ENCODE measurements at regions not wholly inside any gene's neighbourhood (a gene's known extent, or its start where the extent isn't known, plus 50 kb on each side); places are given as distances from the start of the nearest gene placed in this dataset.

DNA sequence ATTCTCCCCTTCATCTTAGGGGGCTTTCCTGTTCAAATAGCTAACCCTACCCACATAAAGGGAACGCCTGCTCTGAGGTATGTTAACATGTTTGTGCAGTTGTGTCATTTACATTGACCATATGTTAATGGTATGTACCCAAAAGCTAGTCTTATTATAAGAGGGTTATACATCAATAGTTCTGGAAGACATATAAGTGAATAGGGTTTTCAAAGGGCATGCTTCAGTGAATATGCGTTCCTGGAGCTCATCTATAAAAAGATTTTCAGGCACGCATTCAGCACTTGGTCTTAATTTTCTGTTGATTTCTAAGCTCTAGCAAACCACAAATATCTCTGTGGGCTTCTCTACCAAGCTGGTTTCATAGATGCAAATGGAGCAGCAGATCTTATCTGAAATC, 766.1 kb downstream of the IRX1 start:
- Mint-ChIP-seq H3K27ac (no peak overlapping the region), H3K4me1 (no peaks in the 10 kb centered on the region), H3K4me3 (no peak overlapping the region), H3K9me3 (peaks cover 11% of the 10 kb centered on the region), H3K27me3 (no peaks in the 10 kb centered on the region), H3K36me3 (ENCODE audit: low read depth) (no peaks in the 10 kb centered on the region)
- ChIA-PET CTCF (no interaction called here), POLR2A (no interaction called here)
- DNase-seq = no peak

- no peak overlapping the region for H3K27ac Mint-ChIP-seq
- H3K36me3 Mint-ChIP-seq (ENCODE audit: low read depth) = no peaks in the 10 kb centered on the region
- no peak overlapping the region for H3K4me3 Mint-ChIP-seq
- DNase-seq = no peak
- H3K4me1 Mint-ChIP-seq = no peaks in the 10 kb centered on the region
- CTCF ChIA-PET = no interaction called here
- H3K27me3 Mint-ChIP-seq = no peaks in the 10 kb centered on the region
- H3K9me3 Mint-ChIP-seq = peaks cover 11% of the 10 kb centered on the region
- POLR2A ChIA-PET = no interaction called here
These were observed 766.8 kb downstream of the IRX1 start for GRCh38 chr5:4362411-4362810.

GRCh38 chr5:4363045-4363444, 767.4 kb downstream of the IRX1 start:
- POLR2A ChIA-PET = no interaction called here
- DNase-seq = no peak
- CTCF ChIA-PET = no interaction called here
- no peak overlapping the region for H3K4me3 Mint-ChIP-seq
- H3K27ac Mint-ChIP-seq = no peak overlapping the region
- H3K36me3 Mint-ChIP-seq (ENCODE audit: low read depth) = no peaks in the 10 kb centered on the region
- no peaks in the 10 kb centered on the region for H3K4me1 Mint-ChIP-seq
- H3K9me3 Mint-ChIP-seq = peaks cover 11% of the 10 kb centered on the region
- H3K27me3 Mint-ChIP-seq = no peaks in the 10 kb centered on the region

GRCh38 chr5:4366628-4367027, 771.0 kb downstream of the IRX1 start:
- Mint-ChIP-seq H3K27me3 (no peaks in the 10 kb centered on the region), H3K27ac (no peak overlapping the region), H3K36me3 (ENCODE audit: low read depth) (no peaks in the 10 kb centered on the region), H3K9me3 (peaks cover 4% of the 10 kb centered on the region), H3K4me3 (no peak overlapping the region), H3K4me1 (no peaks in the 10 kb centered on the region)
- no peak for DNase-seq
- CTCF ChIA-PET = no interaction called here
- POLR2A ChIA-PET = no interaction called here

DNA sequence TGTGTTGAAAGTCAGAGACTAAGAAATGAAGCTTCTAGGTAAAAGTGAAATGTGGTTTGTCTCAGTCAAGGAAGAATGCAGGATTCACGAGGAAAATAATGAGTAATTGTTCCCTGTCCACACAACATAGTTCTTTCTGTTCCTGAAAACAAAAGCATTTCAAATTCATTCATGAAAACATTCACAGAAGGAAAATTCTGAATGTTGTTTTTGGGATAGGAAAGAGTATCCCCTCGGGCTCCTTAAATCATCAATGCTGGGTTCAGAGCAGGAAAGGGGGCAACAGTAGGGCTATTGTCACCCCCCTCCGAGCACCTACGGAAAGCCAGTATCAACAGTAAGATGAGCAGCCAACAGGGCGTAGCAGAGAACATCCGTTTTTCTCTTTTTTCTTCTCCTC, 769.9 kb upstream of the ADAMTS16 start:
- H3K27ac Mint-ChIP-seq = no peak overlapping the region
- no peak overlapping the region for H3K4me3 Mint-ChIP-seq
- ChIA-PET CTCF (no interaction called here), POLR2A (no interaction called here)
- H3K27me3 Mint-ChIP-seq = no peaks in the 10 kb centered on the region
- H3K36me3 Mint-ChIP-seq (ENCODE audit: low read depth) = no peaks in the 10 kb centered on the region
- H3K9me3 Mint-ChIP-seq = peaks cover 6% of the 10 kb centered on the region
- no peak for DNase-seq
- H3K4me1 Mint-ChIP-seq = no peaks in the 10 kb centered on the region

DNA sequence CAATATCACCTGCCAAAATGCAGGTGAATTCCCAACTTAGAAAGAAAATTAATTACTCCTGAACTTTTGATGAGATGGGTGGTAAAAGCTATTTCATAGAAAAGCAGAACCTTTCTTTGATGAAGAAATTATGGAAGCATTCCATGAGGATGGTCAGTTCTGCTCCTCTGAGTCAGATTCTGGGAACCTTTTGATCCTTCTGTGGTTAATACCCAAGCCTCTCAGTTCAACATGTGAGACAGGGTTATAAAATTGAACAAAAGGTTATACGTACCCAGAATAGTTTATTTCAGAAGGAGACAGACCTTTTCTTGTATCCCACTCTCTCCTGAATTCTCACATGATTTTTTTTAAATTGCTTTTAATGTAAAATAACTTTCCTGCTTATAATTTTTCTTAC, 767.6 kb upstream of the ADAMTS16 start:
- Mint-ChIP-seq H3K9me3 (peaks cover 11% of the 10 kb centered on the region), H3K36me3 (ENCODE audit: low read depth) (no peaks in the 10 kb centered on the region), H3K4me3 (no peak overlapping the region), H3K27me3 (no peaks in the 10 kb centered on the region), H3K4me1 (no peaks in the 10 kb centered on the region), H3K27ac (no peak overlapping the region)
- DNase-seq = no peak
- ChIA-PET POLR2A (no interaction called here), CTCF (no interaction called here)

DNA sequence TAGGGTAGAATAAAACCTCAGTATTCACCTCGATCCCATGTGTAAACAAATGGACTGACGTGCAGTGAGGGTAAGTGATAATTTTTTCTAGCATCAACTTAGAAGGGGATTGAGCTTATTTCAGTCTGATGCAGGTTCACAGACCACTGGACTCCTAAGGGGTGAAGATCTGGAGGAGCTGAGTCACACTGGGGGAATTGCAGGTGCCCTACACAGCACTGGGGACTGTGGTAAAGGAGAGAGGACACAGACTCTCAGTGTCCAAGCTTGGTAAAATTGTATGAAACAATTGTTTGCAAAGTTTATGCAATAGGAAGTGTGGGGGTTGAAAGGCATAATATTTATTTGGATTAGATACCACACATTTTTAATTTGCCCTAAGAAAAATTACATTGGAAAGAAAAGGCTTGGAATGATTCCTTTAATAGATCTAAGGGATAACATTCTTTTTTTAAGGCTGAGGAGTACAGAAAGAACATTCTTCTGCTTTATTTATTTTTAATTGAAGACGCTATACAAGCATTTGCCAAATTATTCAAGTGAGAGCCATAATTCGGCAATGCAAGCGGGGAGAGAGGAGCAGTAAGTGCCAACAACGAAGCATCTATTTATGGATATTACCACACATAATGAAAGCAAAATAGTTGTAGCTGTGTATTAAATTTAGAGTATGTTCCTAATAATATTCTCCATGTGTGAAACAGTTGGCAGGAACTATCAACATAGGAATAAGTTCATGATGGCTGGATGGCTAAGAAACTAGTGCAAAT, 766.9 kb upstream of the ADAMTS16 start:
- Mint-ChIP-seq H3K36me3 (ENCODE audit: low read depth) (no peaks in the 10 kb centered on the region), H3K27ac (no peak overlapping the region), H3K27me3 (no peaks in the 10 kb centered on the region), H3K9me3 (peaks cover 11% of the 10 kb centered on the region), H3K4me1 (no peaks in the 10 kb centered on the region), H3K4me3 (no peak overlapping the region)
- POLR2A ChIA-PET = no interaction called here
- CTCF ChIA-PET = no interaction called here
- DNase-seq = no peak

- H3K27ac Mint-ChIP-seq = no peak overlapping the region
- POLR2A ChIA-PET = no interaction called here
- peaks cover 10% of the 10 kb centered on the region for H3K9me3 Mint-ChIP-seq
- H3K27me3 Mint-ChIP-seq = no peaks in the 10 kb centered on the region
- no peaks in the 10 kb centered on the region for H3K36me3 Mint-ChIP-seq (ENCODE audit: low read depth)
- no peak for DNase-seq
- no peak overlapping the region for H3K4me3 Mint-ChIP-seq
- H3K4me1 Mint-ChIP-seq = no peaks in the 10 kb centered on the region
- CTCF ChIA-PET = no interaction called here
These were observed 765.3 kb upstream of the ADAMTS16 start for GRCh38 chr5:4374866-4375265.

DNA sequence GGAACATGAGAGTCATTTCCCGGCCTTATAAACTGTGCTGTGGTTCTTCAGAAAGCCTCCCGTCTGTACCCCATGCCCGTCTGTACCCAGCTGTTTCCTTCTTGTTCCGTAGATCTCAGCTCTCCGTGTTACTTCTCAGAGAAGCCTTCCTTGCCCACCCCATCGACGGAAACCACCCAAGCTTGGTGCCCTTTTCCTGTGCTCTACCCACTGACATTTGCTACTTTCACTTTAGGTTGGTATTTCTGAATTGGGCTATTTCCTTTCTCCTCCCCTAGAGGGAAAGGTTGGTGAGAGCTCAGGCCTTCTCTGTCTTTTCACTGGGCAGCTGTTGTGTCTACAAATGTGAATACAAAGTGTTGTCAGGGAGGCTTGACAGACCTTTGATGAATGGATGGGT, 764.5 kb upstream of the ADAMTS16 start:
- DNase-seq = no peak
- Mint-ChIP-seq H3K9me3 (peaks cover 10% of the 10 kb centered on the region), H3K27me3 (no peaks in the 10 kb centered on the region), H3K36me3 (ENCODE audit: low read depth) (no peaks in the 10 kb centered on the region), H3K4me3 (no peak overlapping the region), H3K27ac (no peak overlapping the region), H3K4me1 (no peaks in the 10 kb centered on the region)
- ChIA-PET POLR2A (no interaction called here), CTCF (interaction anchor here (0.6 kb wide), 1 partner anchor 80 kb away, joined by 5 read pairs; no protein-coding TSS in a partner anchor)

- no peak for DNase-seq
- no peaks in the 10 kb centered on the region for H3K27me3 Mint-ChIP-seq
- no peaks in the 10 kb centered on the region for H3K36me3 Mint-ChIP-seq (ENCODE audit: low read depth)
- H3K9me3 Mint-ChIP-seq = peaks cover 8% of the 10 kb centered on the region
- H3K4me1 Mint-ChIP-seq = no peaks in the 10 kb centered on the region
- ChIA-PET POLR2A (no interaction called here), CTCF (no interaction called here)
- H3K27ac Mint-ChIP-seq = no peak overlapping the region
- H3K4me3 Mint-ChIP-seq = no peak overlapping the region
These were observed 757.0 kb upstream of the ADAMTS16 start for GRCh38 chr5:4383102-4383501.

- POLR2A ChIA-PET = no interaction called here
- no peaks in the 10 kb centered on the region for H3K27me3 Mint-ChIP-seq
- H3K36me3 Mint-ChIP-seq (ENCODE audit: low read depth) = no peaks in the 10 kb centered on the region
- H3K4me1 Mint-ChIP-seq = no peaks in the 10 kb centered on the region
- H3K4me3 Mint-ChIP-seq = no peak overlapping the region
- peaks cover 8% of the 10 kb centered on the region for H3K9me3 Mint-ChIP-seq
- no peak overlapping the region for H3K27ac Mint-ChIP-seq
- CTCF ChIA-PET = no interaction called here
- DNase-seq = no peak
These were observed 756.5 kb upstream of the ADAMTS16 start for GRCh38 chr5:4383518-4384198.

- ChIA-PET POLR2A (no interaction called here), CTCF (no interaction called here)
- no peak for DNase-seq
- Mint-ChIP-seq H3K4me1 (no peaks in the 10 kb centered on the region), H3K36me3 (ENCODE audit: low read depth) (no peaks in the 10 kb centered on the region), H3K4me3 (no peak overlapping the region), H3K27me3 (no peaks in the 10 kb centered on the region), H3K9me3 (peaks cover 6% of the 10 kb centered on the region), H3K27ac (no peak overlapping the region)
These were observed 755.5 kb upstream of the ADAMTS16 start for GRCh38 chr5:4384649-4385048.

GRCh38 chr5:4386152-4386551, 754.0 kb upstream of the ADAMTS16 start:
- ChIA-PET POLR2A (no interaction called here), CTCF (no interaction called here)
- Mint-ChIP-seq H3K4me1 (no peaks in the 10 kb centered on the region), H3K4me3 (no peak overlapping the region), H3K27me3 (no peaks in the 10 kb centered on the region), H3K9me3 (peaks cover 6% of the 10 kb centered on the region), H3K36me3 (ENCODE audit: low read depth) (no peaks in the 10 kb centered on the region), H3K27ac (no peak overlapping the region)
- no peak for DNase-seq

- ChIA-PET CTCF (no interaction called here), POLR2A (no interaction called here)
- peaks cover 8% of the 10 kb centered on the region for H3K9me3 Mint-ChIP-seq
- H3K4me1 Mint-ChIP-seq = no peaks in the 10 kb centered on the region
- no peak overlapping the region for H3K4me3 Mint-ChIP-seq
- H3K36me3 Mint-ChIP-seq (ENCODE audit: low read depth) = no peaks in the 10 kb centered on the region
- no peaks in the 10 kb centered on the region for H3K27me3 Mint-ChIP-seq
- no peak overlapping the region for H3K27ac Mint-ChIP-seq
- DNase-seq = no peak
These were observed 752.8 kb upstream of the ADAMTS16 start for GRCh38 chr5:4387290-4387689.

All from activated CD4-positive, alpha-beta memory T cell treated with anti-CD3 and anti-CD28 coated beads, Interleukin-2, amount 10 ng/mL, durations not matched to agents 7 days and 5 days (primary cell).